SH-SY5Y (cell line): ENCODE measurements at regions not wholly inside any gene's neighbourhood (a gene's known extent, or its start where the extent isn't known, plus 50 kb on each side); places are given as distances from the start of the nearest gene placed in this dataset.

Experiments
- GATA2 ChIP-seq: IDR thresholded peaks from 2 replicates; pipeline ENCODE4 v1.6.1; 2011; ENCODE audit warnings: mild to moderate bottlenecking, low read depth, low read length
- GATA3 ChIP-seq: IDR thresholded peaks from 2 replicates; pipeline ENCODE4 v1.6.1; 2011; ENCODE audit warnings: low read depth, mild to moderate bottlenecking, low read length, moderate library complexity

DNA sequence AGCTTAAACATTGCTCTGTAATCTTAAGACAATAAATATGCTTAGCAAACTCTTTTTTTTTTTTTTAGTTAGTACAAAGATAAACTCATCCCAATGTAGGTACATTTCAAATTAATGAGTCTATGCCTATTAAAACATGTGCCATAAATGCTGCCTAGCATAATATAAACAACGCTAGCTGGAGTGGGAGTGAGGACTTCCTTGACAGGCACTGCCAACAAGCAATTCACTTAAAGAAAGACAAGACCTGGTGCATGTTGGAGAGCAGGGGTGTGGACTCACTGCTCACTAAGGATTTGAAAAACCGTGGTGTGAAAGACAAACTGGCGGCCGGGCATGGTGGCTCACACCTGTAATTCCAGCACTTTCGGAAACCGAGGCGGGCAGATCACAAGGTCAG is 187.2 kb upstream of the RGS6 start:
- TF ChIP-seq GATA2 (no peak), GATA3 (no peak)
